GM12891 (cell line): ENCODE measurements at regions not wholly inside any gene's neighbourhood (a gene's known extent, or its start where the extent isn't known, plus 50 kb on each side); places are given as distances from the start of the nearest gene placed in this dataset.

ENCODE experiments used
- DNase-seq: peaks from one replicate; pipeline ENCODE4 v3.0.0; 2011; ENCODE audit warnings: low spot score; ENCODE audit not compliant: insufficient read length
- FAIRE-seq: peaks from 2 replicates; lab custom pipeline; 2011; peaks lifted over from hg19 to GRCh38; lab: Jason Lieb, UNC
- PAX5 ChIP-seq: IDR thresholded peaks from 2 replicates; pipeline ENCODE4 v1.6.1; 2011; ENCODE audit warnings: low read length, moderate library complexity, mild to moderate bottlenecking; ENCODE audit not compliant: insufficient read depth, severe bottlenecking
- POLR2A ChIP-seq: IDR thresholded peaks from 2 replicates; pipeline ENCODE4 v1.6.1; 2011; ENCODE audit warnings: low read depth, low read length, control low read depth
- POLR2AphosphoS5 ChIP-seq: IDR thresholded peaks from 2 replicates; pipeline ENCODE4 v1.6.1; 2011; ENCODE audit warnings: low read depth, low read length, control low read depth
- POU2F2 ChIP-seq: IDR thresholded peaks from 2 replicates; pipeline ENCODE4 v1.6.1; 2011; ENCODE audit warnings: low read depth, mild to moderate bottlenecking, control low read depth, low read length, moderate library complexity
- SPI1 ChIP-seq: IDR thresholded peaks from 2 replicates; pipeline ENCODE4 v1.6.1; 2011; ENCODE audit warnings: low read depth, low read length, control low read depth
- TAF1 ChIP-seq: IDR thresholded peaks from 2 replicates; pipeline ENCODE4 v1.6.1; 2011; ENCODE audit warnings: low read depth, low read length, control low read depth

- TF ChIP-seq POLR2AphosphoS5 (no peak), POU2F2 (no peak), PAX5 (no peak), POLR2A (no peak), SPI1 (no peak), TAF1 (no peak)
- FAIRE-seq (no peak), DNase-seq (no peak)
Observed at GRCh38 chr22:27686534-27686933, 115.0 kb downstream of the MN1 start.

GRCh38 chr22:27687984-27688545 lies 113.5 kb downstream of the MN1 start:
- no peak for TF ChIP-seq TAF1
- no peak for TF ChIP-seq PAX5
- TF ChIP-seq POLR2AphosphoS5 = no peak
- TF ChIP-seq SPI1 = no peak
- TF ChIP-seq POLR2A = no peak
- TF ChIP-seq POU2F2 = no peak
- FAIRE-seq (no peak), DNase-seq (no peak)

- DNase-seq = no peak
- no peak for FAIRE-seq
- no peak for TF ChIP-seq POU2F2
- no peak for TF ChIP-seq PAX5
- TF ChIP-seq POLR2A = no peak
- no peak for TF ChIP-seq SPI1
- TF ChIP-seq TAF1 = no peak
- TF ChIP-seq POLR2AphosphoS5 = no peak
Observed at GRCh38 chr22:27689664-27690063, 111.9 kb downstream of the MN1 start.

- TF ChIP-seq SPI1 = no peak
- TF ChIP-seq POLR2A = no peak
- no peak for TF ChIP-seq POU2F2
- no peak for TF ChIP-seq TAF1
- TF ChIP-seq PAX5 = no peak
- no peak for TF ChIP-seq POLR2AphosphoS5
- no peak for FAIRE-seq
Observed at GRCh38 chr22:27690599-27690998, 111.0 kb downstream of the MN1 start.

GRCh38 chr22:27692243-27692642 lies 109.3 kb downstream of the MN1 start:
- FAIRE-seq = no peak
- TF ChIP-seq POLR2A (no peak), POLR2AphosphoS5 (no peak), POU2F2 (no peak), PAX5 (no peak)
- no peak for DNase-seq

More at GRCh38 chr22:27690599-27690998, 111.0 kb downstream of the MN1 start:
- DNase-seq = no peak

- TF ChIP-seq SPI1 (no peak), PAX5 (no peak), POLR2AphosphoS5 (no peak), TAF1 (no peak), POU2F2 (no peak), POLR2A (no peak)
- DNase-seq (no peak), FAIRE-seq (no peak)
Observed at GRCh38 chr22:27695925-27696324, 105.6 kb downstream of the MN1 start.

GRCh38 chr22:27697888-27698287 lies 103.7 kb downstream of the MN1 start:
- FAIRE-seq (no peak), DNase-seq (no peak)
- TF ChIP-seq SPI1 (no peak), TAF1 (no peak), POLR2A (no peak), POU2F2 (no peak), POLR2AphosphoS5 (no peak), PAX5 (no peak)
